AG09319 (cell line): ENCODE measurements at regions not wholly inside any gene's neighbourhood (a gene's known extent, or its start where the extent isn't known, plus 50 kb on each side); places are given as distances from the start of the nearest gene placed in this dataset.
"Not testable (repeated sequence)": the region's sequence is repeated elsewhere in the genome, so short reads cannot be mapped to it uniquely, and the experiment has no call there.

Experiments
- DNase-seq: peaks from one replicate; pipeline ENCODE4 v3.0.0-alpha.2; 2010; ENCODE audit warnings: low read depth; ENCODE audit errors: extremely low read depth
- TF ChIP-seq, protein P1 (sequence below): IDR thresholded peaks from 2 replicates; pipeline ENCODE4 v1.5.1; 2011; ENCODE audit warnings: low read depth, mild to moderate bottlenecking, inconsistent platforms, low read length, moderate library complexity

DNA sequence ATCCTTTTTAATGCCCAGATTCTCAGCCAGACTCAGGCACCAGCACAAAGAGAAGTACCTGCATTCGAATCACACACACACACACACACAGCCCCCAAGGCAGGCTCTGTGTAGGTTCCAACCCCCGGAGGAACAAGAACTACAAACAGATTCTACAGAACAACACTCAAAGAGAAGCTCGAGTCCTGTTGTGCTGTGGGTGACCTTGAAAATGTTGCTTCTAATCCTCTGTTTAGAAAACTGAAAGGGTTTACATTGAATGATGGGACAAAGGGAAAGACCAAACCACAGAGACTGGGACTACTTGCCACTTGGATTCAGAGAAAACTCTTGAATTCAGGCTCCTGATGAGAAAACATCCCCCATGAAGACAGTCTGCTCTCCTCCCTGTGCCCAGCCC is 568.8 kb upstream of the C16orf82 start:
- TF ChIP-seq, protein P1, sequence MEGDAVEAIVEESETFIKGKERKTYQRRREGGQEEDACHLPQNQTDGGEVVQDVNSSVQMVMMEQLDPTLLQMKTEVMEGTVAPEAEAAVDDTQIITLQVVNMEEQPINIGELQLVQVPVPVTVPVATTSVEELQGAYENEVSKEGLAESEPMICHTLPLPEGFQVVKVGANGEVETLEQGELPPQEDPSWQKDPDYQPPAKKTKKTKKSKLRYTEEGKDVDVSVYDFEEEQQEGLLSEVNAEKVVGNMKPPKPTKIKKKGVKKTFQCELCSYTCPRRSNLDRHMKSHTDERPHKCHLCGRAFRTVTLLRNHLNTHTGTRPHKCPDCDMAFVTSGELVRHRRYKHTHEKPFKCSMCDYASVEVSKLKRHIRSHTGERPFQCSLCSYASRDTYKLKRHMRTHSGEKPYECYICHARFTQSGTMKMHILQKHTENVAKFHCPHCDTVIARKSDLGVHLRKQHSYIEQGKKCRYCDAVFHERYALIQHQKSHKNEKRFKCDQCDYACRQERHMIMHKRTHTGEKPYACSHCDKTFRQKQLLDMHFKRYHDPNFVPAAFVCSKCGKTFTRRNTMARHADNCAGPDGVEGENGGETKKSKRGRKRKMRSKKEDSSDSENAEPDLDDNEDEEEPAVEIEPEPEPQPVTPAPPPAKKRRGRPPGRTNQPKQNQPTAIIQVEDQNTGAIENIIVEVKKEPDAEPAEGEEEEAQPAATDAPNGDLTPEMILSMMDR = no peak
- no peak for DNase-seq

DNA sequence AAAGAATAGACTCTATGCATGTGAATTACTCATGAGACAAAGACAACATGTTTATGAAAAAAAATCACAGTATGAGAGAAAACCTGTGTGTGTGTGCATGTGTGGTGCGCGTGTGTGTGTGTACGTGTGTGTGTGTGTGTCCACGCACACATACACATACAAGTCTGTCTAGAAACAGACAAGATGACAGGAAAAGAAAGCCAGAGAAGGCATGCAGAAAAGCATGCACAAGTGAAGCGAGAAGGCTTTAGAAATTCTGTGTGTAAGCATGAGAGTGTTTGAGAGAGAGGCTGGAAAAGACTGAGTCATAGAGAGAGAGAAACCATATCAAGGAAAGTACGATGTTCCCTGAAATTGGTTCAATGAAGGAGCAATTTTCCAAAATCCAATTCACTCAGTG is 566.4 kb upstream of the C16orf82 start:
- TF ChIP-seq, protein P1 = no peak
- no peak for DNase-seq

DNA sequence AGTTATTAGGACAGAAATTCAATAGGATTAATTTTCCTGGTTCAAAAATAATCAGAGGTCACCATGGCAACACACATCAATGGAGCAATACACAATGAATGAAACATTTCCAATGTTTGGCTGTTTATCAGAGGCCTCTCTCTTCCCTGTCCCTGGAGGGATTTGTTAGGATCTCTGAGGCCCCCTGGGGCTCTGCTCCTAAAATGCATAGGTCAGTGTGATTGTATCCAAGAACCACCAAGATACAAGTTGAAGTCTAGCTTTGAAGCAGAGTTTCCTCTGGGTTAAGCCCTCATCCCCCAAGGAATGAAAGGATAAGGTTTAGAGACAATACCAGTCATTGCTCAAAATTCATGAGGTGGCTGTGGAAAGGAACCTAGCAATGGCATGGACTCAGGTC is 561.2 kb upstream of the C16orf82 start:
- no peak for DNase-seq
- TF ChIP-seq, protein P1 = no peak

DNA sequence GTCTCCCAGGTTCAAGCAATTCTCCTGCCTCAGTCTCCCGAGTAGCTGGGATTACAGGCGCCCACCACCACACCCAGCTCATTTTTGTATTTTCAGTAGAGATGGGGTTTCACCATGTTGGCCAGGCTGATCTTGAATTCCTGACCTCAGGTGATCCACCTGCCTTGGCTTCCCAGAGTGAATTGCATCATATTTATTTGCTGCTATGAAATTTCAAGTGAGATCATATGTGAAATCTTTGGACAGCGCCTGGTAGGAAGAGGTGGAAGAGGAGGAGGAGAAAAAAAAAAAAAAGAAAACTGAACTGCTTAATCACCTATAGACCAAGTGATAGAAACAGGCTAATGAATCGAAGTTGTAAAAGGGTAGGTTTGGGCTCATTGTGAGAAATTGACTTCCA is 557.8 kb upstream of the C16orf82 start:
- DNase-seq = not testable (repeated sequence)

DNA sequence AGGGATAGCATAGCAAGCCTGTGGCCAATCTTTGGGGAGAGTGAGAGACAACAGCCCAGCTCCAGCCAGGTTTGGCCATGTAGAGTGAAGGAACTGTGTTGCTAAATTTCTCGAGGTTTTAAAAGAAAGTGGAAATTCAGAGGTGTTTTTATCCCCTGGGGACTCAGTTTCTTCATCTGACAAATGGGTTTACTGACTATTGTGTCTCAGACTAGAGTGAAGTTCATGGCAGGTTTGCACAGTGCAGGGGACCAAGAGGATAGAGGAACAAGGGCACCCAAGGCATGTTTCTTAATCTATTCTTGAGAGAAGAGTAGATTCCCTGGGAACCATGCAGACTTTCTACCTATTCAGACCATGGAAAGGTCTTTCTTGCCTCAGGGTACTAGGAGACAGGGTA is 555.8 kb upstream of the C16orf82 start:
- DNase-seq = no peak
- TF ChIP-seq, protein P1 = no peak

DNA sequence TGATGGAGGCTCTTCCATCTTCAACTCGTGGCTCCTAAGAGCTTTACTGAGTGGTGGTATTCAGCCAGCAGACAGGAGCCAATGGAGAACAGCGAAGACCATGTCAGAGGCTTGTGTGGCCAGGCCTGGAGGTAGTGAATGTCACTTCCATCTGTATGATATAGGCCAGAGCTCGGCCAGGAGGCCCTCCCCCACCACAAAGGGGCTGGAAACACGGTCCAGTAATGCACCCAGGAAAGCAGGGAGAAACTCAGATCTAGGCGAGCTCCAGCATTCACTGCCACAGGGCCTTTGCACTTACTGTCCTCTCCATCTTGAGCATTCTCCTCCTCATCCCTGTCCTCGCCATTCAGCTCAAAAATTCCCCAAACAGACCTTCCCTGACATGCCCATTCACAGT is 555.3 kb upstream of the C16orf82 start:
- no peak for DNase-seq
- TF ChIP-seq, protein P1 = no peak

DNA sequence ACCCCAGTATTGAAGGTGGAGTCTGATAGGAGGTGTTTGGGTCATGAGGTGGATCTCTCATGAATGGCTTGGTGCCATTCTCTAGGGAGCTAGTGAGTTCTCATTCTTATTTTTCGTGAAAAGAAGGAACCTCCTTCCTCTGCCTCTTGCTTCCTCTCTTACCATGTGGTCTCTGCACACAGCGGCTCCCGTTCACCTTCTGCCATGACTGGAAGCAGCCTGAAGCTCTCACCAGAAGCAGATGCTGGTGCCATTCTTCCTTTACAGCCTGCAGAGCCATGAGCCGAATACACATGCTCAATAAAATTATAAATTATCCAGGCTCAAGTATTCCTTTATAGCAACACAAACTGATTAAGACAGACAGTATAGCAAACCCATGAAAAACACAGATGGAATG is 545.1 kb upstream of the C16orf82 start:
- TF ChIP-seq, protein P1 = no peak
- no peak for DNase-seq

DNA sequence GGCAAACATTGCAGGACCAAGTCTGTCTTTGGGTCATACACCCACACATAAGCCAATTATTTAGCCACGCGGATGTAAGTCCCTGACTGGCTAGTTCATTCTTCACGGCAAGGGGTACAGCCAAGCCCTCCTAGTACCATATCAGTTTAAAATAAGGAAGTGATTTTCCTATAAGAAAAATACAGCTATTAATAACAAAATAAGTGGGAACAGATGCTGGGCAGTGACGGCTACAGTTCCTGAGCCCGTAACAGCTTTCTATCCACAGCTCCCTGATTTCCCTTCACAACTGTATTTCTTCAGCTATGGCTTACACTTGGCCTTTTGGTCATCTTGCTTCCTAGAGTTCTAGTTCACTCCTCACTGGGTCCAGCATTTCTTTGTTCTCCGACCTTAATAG is 542.4 kb upstream of the C16orf82 start:
- no peak for DNase-seq
- TF ChIP-seq, protein P1 = no peak
